ACC112 (cell line): ENCODE measurements at regions not wholly inside any gene's neighbourhood (a gene's known extent, or its start where the extent isn't known, plus 50 kb on each side); places are given as distances from the start of the nearest gene placed in this dataset.
A peak's percentile ranks its signal among the peaks of the same experiment; 100 is the strongest.

Source experiments
- H2AFZ ChIP-seq: fragments of 200-600 bp; sonication (generic); one replicate; pipeline ENCODE4 v1.6.0; 2017; ENCODE audit warnings: antibody characterized with exemption, low read length; ENCODE audit not compliant: unreplicated experiment
- H3K27ac ChIP-seq: fragments of 200-600 bp; sonication (generic); 2 replicates; pipeline ENCODE4 v1.5.1; 2014; ENCODE audit warnings: low read depth, mild to moderate bottlenecking, antibody characterized with exemption, low read length, moderate library complexity
- H3K27me3 ChIP-seq: fragments of 200-600 bp; sonication (generic); 2 replicates; pipeline ENCODE4 v1.6.1; 2014; ENCODE audit warnings: mild to moderate bottlenecking, antibody characterized with exemption, low read length, moderate library complexity, mixed read lengths; ENCODE audit not compliant: insufficient read depth
- H3K36me3 ChIP-seq: fragments of 200-600 bp; sonication (generic); 2 replicates; pipeline ENCODE4 v1.6.1; 2016; ENCODE audit warnings: mild to moderate bottlenecking, antibody characterized with exemption, low read length, moderate library complexity, mixed read lengths; ENCODE audit not compliant: insufficient read depth
- H3K4me1 ChIP-seq: fragments of 200-600 bp; sonication (generic); one replicate; pipeline ENCODE4 v1.6.1; 2016; ENCODE audit warnings: low read length, mixed read lengths; ENCODE audit not compliant: insufficient read depth, unreplicated experiment, control insufficient read depth
- H3K4me3 ChIP-seq: fragments of 200-600 bp; sonication (generic); 2 replicates; pipeline ENCODE4 v1.5.1; 2014; ENCODE audit warnings: mild to moderate bottlenecking, low read depth, low read length
- H3K79me2 ChIP-seq: fragments of 200-600 bp; sonication (generic); one replicate; pipeline ENCODE4 v1.6.0; 2016; ENCODE audit warnings: low read length; ENCODE audit not compliant: control insufficient read depth, unreplicated experiment, insufficient read depth

GRCh38 chr12:88336076-88336739 lies 194.1 kb downstream of the TMTC3 start:
- H3K4me3 ChIP-seq: no peak overlapping the region
- no peaks in the 10 kb centered on the region for H3K36me3 ChIP-seq
- H3K27ac ChIP-seq: no peak overlapping the region
- H2AFZ ChIP-seq: peak overlapping the region; percentile 28
- H3K27me3 ChIP-seq: no peaks in the 10 kb centered on the region
- peaks cover 30% of the 10 kb centered on the region for H3K4me1 ChIP-seq
- H3K79me2 ChIP-seq: no peaks in the 10 kb centered on the region

- Histone ChIP-seq H3K27me3 (no peaks in the 10 kb centered on the region), H3K4me1 (peaks cover 21% of the 10 kb centered on the region), H3K4me3 (no peak overlapping the region), H3K36me3 (no peaks in the 10 kb centered on the region), H2AFZ (no peak overlapping the region), H3K27ac (no peak overlapping the region), H3K79me2 (no peaks in the 10 kb centered on the region)
Observed at GRCh38 chr12:88338486-88338885, 196.4 kb downstream of the TMTC3 start.

- Histone ChIP-seq H3K27me3 (no peaks in the 10 kb centered on the region), H3K36me3 (no peaks in the 10 kb centered on the region), H2AFZ (peak overlapping the region; percentile 34)
Observed at GRCh38 chr12:88339254-88339949, 197.3 kb downstream of the TMTC3 start.

GRCh38 chr12:88339966-88340365 lies 197.9 kb downstream of the TMTC3 start:
- Histone ChIP-seq H2AFZ (no peak overlapping the region), H3K79me2 (no peaks in the 10 kb centered on the region), H3K4me3 (no peak overlapping the region), H3K27me3 (no peaks in the 10 kb centered on the region), H3K4me1 (peaks cover 13% of the 10 kb centered on the region), H3K27ac (peak overlapping the region; percentile 11; the same call in 1 of the 2 replicates), H3K36me3 (no peaks in the 10 kb centered on the region)

More at GRCh38 chr12:88339254-88339949, 197.3 kb downstream of the TMTC3 start:
- Histone ChIP-seq H3K4me3 (no peak overlapping the region), H3K79me2 (no peaks in the 10 kb centered on the region), H3K4me1 (peaks cover 16% of the 10 kb centered on the region), H3K27ac (peak overlapping the region; percentile 11)

- Histone ChIP-seq H3K4me3 (no peak overlapping the region), H2AFZ (no peak overlapping the region), H3K27me3 (no peaks in the 10 kb centered on the region), H3K4me1 (peaks cover 13% of the 10 kb centered on the region), H3K36me3 (no peaks in the 10 kb centered on the region), H3K79me2 (no peaks in the 10 kb centered on the region), H3K27ac (no peak overlapping the region)
Observed at GRCh38 chr12:88342251-88342806, 200.2 kb downstream of the TMTC3 start.

- peak overlapping the region; percentile 78 for H3K27ac ChIP-seq
- no peaks in the 10 kb centered on the region; the same call in 1 of the 2 replicates for H3K36me3 ChIP-seq
- H3K4me1 ChIP-seq: peaks cover 23% of the 10 kb centered on the region
- no peaks in the 10 kb centered on the region for H3K27me3 ChIP-seq
- H3K4me3 ChIP-seq: no peak overlapping the region
- no peak overlapping the region for H2AFZ ChIP-seq
- no peaks in the 10 kb centered on the region for H3K79me2 ChIP-seq
Observed at GRCh38 chr12:88351146-88351545, 209.0 kb downstream of the TMTC3 start.

GRCh38 chr12:88354691-88355090 lies 212.6 kb downstream of the TMTC3 start:
- H3K79me2 ChIP-seq: no peaks in the 10 kb centered on the region
- H3K27me3 ChIP-seq: no peaks in the 10 kb centered on the region
- H2AFZ ChIP-seq: no peak overlapping the region
- H3K36me3 ChIP-seq: 0 out of 2 replicates have a peak, but pooled peaks cover 3% of the 10 kb centered on the region
- H3K4me3 ChIP-seq: no peak overlapping the region
- H3K27ac ChIP-seq: no peak overlapping the region
- H3K4me1 ChIP-seq: peaks cover 23% of the 10 kb centered on the region

- Histone ChIP-seq H3K27me3 (no peaks in the 10 kb centered on the region), H3K27ac (no peak overlapping the region), H2AFZ (no peak overlapping the region), H3K4me3 (no peak overlapping the region), H3K36me3 (0 out of 2 replicates have a peak, but pooled peaks cover 3% of the 10 kb centered on the region), H3K4me1 (peaks cover 31% of the 10 kb centered on the region), H3K79me2 (no peaks in the 10 kb centered on the region)
Observed at GRCh38 chr12:88360343-88360742, 218.2 kb downstream of the TMTC3 start.

- peak overlapping the region; percentile 53 for H3K27ac ChIP-seq
- no peaks in the 10 kb centered on the region for H3K27me3 ChIP-seq
- no peak overlapping the region for H2AFZ ChIP-seq
- no peaks in the 10 kb centered on the region for H3K79me2 ChIP-seq
- H3K4me3 ChIP-seq: no peak overlapping the region
- H3K36me3 ChIP-seq: 0 out of 2 replicates have a peak, but pooled peaks cover 3% of the 10 kb centered on the region
- H3K4me1 ChIP-seq: peaks cover 31% of the 10 kb centered on the region
Observed at GRCh38 chr12:88361493-88361892, 218.8 kb downstream of the KITLG start.

GRCh38 chr12:88362439-88362838 lies 217.8 kb downstream of the KITLG start:
- peak overlapping the region; percentile 53 for H3K27ac ChIP-seq
- H3K4me3 ChIP-seq: no peak overlapping the region
- peaks cover 31% of the 10 kb centered on the region for H3K4me1 ChIP-seq
- H3K79me2 ChIP-seq: no peaks in the 10 kb centered on the region
- no peaks in the 10 kb centered on the region for H3K27me3 ChIP-seq
- H3K36me3 ChIP-seq: 0 out of 2 replicates have a peak, but pooled peaks cover 3% of the 10 kb centered on the region
- no peak overlapping the region for H2AFZ ChIP-seq
